ENCODE measurements at regions not wholly inside any gene's neighbourhood (a gene's known extent, or its start where the extent isn't known, plus 50 kb on each side); places are given as distances from the start of the nearest gene placed in this dataset.

DNA sequence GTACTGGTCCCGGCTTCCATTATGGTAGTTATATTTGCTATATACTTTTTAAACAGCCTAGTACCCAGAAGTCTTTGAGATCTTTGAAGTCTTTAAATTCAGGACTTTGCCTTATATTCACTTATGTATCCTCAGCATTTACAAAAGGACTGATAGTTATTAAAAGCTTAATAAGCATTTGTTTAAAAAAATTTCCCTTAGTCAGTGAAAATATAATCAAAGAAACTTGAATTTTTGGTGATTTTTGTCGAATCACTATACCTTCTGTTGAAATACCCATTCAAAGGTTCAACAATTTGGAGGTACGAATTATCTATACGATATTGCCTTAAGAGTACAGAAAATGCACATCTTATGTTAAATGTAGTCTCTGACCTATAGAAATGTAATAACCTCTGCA lies 721.4 kb downstream of the NSUN3 start:
- H3K4me1 ChIP-seq: no peaks in the 10 kb centered on the region
- no peak overlapping the region for H3K27ac ChIP-seq (replicated peaks)
- no peak for DNase-seq
- H3K36me3 ChIP-seq: no peaks in the 10 kb centered on the region
- no peaks in the 10 kb centered on the region for H3K9me3 ChIP-seq (replicated peaks)
- no peaks in the 10 kb centered on the region for H3K27me3 ChIP-seq (ENCODE audit: low read depth)
- H3K4me3 ChIP-seq: no peak overlapping the region
- TF ChIP-seq CTCF (IDR thresholded peaks at IDR 0.05; ENCODE audit: borderline replicate concordance): no peak
- intact Hi-C loops (cut with micrococcal nuclease): no loop called here

- no peaks in the 10 kb centered on the region for H3K4me1 ChIP-seq
- no peak for TF ChIP-seq CTCF (IDR thresholded peaks at IDR 0.05; ENCODE audit: borderline replicate concordance)
- H3K9me3 ChIP-seq (replicated peaks): no peaks in the 10 kb centered on the region
- no peaks in the 10 kb centered on the region for H3K36me3 ChIP-seq
- no peak for DNase-seq
- intact Hi-C loops (cut with micrococcal nuclease): no loop called here
- H3K4me3 ChIP-seq: no peak overlapping the region
- no peaks in the 10 kb centered on the region for H3K27me3 ChIP-seq (ENCODE audit: low read depth)
- H3K27ac ChIP-seq (replicated peaks): no peak overlapping the region
These were observed 724.2 kb downstream of the NSUN3 start for GRCh38 chr3:94787066-94787465.

DNA sequence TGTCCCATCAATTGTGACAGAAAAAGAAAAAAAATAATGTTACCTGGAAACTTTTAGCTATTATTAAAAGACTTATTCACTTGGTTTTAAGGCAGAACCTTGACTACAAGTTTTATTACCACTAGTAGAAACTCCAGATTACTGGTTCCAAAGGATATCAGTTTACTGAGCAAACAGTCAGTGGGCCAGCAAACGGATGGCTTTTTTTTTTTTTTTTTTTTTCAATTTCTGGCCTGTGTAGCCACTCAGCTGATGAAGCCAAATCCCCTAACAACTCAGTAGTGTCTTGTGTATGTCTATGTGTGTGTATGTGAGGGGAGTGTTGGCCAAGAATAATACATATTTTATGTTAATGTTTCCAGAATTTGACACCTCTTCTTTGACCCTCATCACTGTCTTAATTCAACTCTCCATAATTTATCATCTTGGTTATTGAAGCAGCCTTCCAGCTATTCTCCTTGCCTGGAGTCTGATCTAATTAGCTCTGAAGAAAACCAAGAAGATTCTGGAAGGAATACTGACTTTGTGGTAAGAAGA lies 724.9 kb downstream of the NSUN3 start:
- H3K9me3 ChIP-seq (replicated peaks): peaks cover 3% of the 10 kb centered on the region
- H3K36me3 ChIP-seq: no peaks in the 10 kb centered on the region
- no peak for TF ChIP-seq CTCF (IDR thresholded peaks at IDR 0.05; ENCODE audit: borderline replicate concordance)
- intact Hi-C loops (cut with micrococcal nuclease): no loop called here
- no peak overlapping the region for H3K4me3 ChIP-seq
- H3K4me1 ChIP-seq: no peaks in the 10 kb centered on the region
- no peaks in the 10 kb centered on the region for H3K27me3 ChIP-seq (ENCODE audit: low read depth)
- no peak for DNase-seq
- no peak overlapping the region for H3K27ac ChIP-seq (replicated peaks)

GRCh38 chr3:94794563-94794962 lies 731.7 kb downstream of the NSUN3 start:
- no peak for TF ChIP-seq CTCF (IDR thresholded peaks at IDR 0.05; ENCODE audit: borderline replicate concordance)
- Histone ChIP-seq H3K27me3 (ENCODE audit: low read depth) (no peaks in the 10 kb centered on the region), H3K4me3 (no peak overlapping the region), H3K4me1 (no peaks in the 10 kb centered on the region), H3K27ac (replicated peaks) (no peak overlapping the region), H3K36me3 (no peaks in the 10 kb centered on the region), H3K9me3 (replicated peaks) (peaks cover 5% of the 10 kb centered on the region)
- intact Hi-C loops (cut with micrococcal nuclease): no loop called here
- no peak for DNase-seq

DNA sequence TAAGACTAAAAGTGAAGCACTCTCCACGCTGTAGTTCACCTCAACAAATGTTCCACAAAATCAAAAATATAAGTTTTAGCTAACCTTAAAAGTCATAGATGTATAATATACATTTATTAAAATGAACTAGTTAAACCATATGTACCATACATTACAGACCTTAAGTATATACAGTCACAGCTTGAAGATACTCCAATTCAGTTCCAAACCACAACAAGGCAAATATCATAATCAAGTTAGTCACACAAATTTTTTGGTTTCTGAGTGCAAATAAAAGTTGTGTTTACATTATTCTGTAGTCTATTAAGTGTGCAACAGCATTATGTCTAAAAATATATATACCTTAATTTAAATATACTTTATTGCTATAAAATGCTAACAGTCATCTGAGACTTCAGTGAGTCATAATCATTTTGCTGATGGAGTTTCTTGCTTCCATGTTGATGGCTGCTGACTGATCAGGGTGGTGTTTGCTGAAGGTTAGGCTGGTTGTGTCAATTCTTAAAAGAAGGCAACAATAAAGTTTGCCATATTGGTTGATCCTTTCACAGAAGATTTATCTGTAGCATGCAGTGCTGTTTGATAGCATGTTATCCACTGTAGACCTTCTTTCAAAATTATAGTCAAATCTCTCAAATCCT lies 736.7 kb downstream of the NSUN3 start:
- DNase-seq: no peak
- no peaks in the 10 kb centered on the region for H3K27me3 ChIP-seq (ENCODE audit: low read depth)
- intact Hi-C loops (cut with micrococcal nuclease): no loop called here

More for the DNA sequence above, 736.7 kb downstream of the NSUN3 start:
- no peaks in the 10 kb centered on the region for H3K4me1 ChIP-seq
- no peaks in the 10 kb centered on the region for H3K9me3 ChIP-seq (replicated peaks)
- H3K4me3 ChIP-seq: no peak overlapping the region
- no peak for TF ChIP-seq CTCF (IDR thresholded peaks at IDR 0.05; ENCODE audit: borderline replicate concordance)
- H3K27ac ChIP-seq (replicated peaks): no peak overlapping the region
- no peaks in the 10 kb centered on the region for H3K36me3 ChIP-seq

Data from left ventricle myocardium inferior (tissue), 1 donor.